GM23338 (cell line): ENCODE measurements at regions not wholly inside any gene's neighbourhood (a gene's known extent, or its start where the extent isn't known, plus 50 kb on each side); places are given as distances from the start of the nearest gene placed in this dataset.

ENCODE experiments used
- ATAC-seq: fragments of 200-7000 bp; cut with Tn5 transposase; 3 replicates; pipeline ENCODE4 v1.9.1; 2020
- DNase-seq: peaks from one replicate; pipeline ENCODE4 v3.0.0-alpha.2; 2015; ENCODE audit warnings: low spot score
- H2AFZ ChIP-seq: fragments of 200-600 bp; sonication (generic); 2 replicates; pipeline ENCODE4 v1.8.0; 2016; ENCODE audit warnings: antibody characterized with exemption, mild to moderate bottlenecking, moderate library complexity
- H3F3A ChIP-seq: fragments of 200-600 bp; sonication (generic); replicated peaks from 2 replicates; pipeline ENCODE4 v1.8.0; 2017; ENCODE audit warnings: antibody characterized with exemption, mixed run types, low read depth
- H3K27ac ChIP-seq: fragments of 200-600 bp; sonication (generic); 2 replicates; pipeline ENCODE4 v1.6.1; 2016; ENCODE audit warnings: low read depth
- H3K27me3 ChIP-seq: fragments of 200-600 bp; sonication (generic); 2 replicates; pipeline ENCODE4 v1.8.0; 2016; ENCODE audit warnings: mild to moderate bottlenecking, mixed run types, moderate library complexity; ENCODE audit not compliant: insufficient read depth
- H3K36me3 ChIP-seq: fragments of 200-600 bp; sonication (generic); 2 replicates; pipeline ENCODE4 v1.8.0; 2016; ENCODE audit warnings: mild to moderate bottlenecking; ENCODE audit not compliant: insufficient read depth
- H3K4me1 ChIP-seq: fragments of 200-600 bp; sonication (generic); 2 replicates; pipeline ENCODE4 v1.8.0; 2016; ENCODE audit warnings: mild to moderate bottlenecking, moderate library complexity; ENCODE audit not compliant: insufficient read depth
- H3K4me2 ChIP-seq: fragments of 200-600 bp; sonication (generic); 2 replicates; pipeline ENCODE4 v1.7.1; 2017; ENCODE audit warnings: mixed run types
- H3K4me3 ChIP-seq: fragments of 200-600 bp; sonication (generic); 2 replicates; pipeline ENCODE4 v1.6.1; 2016; ENCODE audit warnings: mixed run types
- H3K79me2 ChIP-seq: fragments of 200-600 bp; sonication (generic); replicated peaks from 2 replicates; pipeline ENCODE4 v1.8.0; 2017; ENCODE audit warnings: mild to moderate bottlenecking; ENCODE audit not compliant: insufficient read depth
- H3K9me2 ChIP-seq: fragments of 200-600 bp; sonication (generic); 2 replicates; pipeline ENCODE4 v1.8.0; 2017; ENCODE audit not compliant: insufficient read depth
- H4K20me1 ChIP-seq: fragments of 200-600 bp; sonication (generic); replicated peaks from 2 replicates; pipeline ENCODE4 v1.8.0; 2017; ENCODE audit warnings: mild to moderate bottlenecking; ENCODE audit not compliant: insufficient read depth
- H3K27ac Mint-ChIP-seq: 2 replicates; pipeline ENCODE4 v1.8.0; 2020; ENCODE audit warnings: inconsistent platforms, mild to moderate bottlenecking, moderate library complexity, mixed read lengths
- H3K27me3 Mint-ChIP-seq: 3 replicates; pipeline ENCODE4 v1.8.0; 2022; ENCODE audit warnings: low read depth, mild to moderate bottlenecking, moderate library complexity, mixed read lengths, inconsistent platforms; ENCODE audit not compliant: insufficient read depth, poor library complexity
- H3K36me3 Mint-ChIP-seq: 3 replicates; pipeline ENCODE4 v1.8.0; 2021; ENCODE audit warnings: low read depth, mild to moderate bottlenecking, inconsistent platforms, moderate library complexity, mixed read lengths
- H3K4me1 Mint-ChIP-seq: 3 replicates; pipeline ENCODE4 v1.8.0; 2020; ENCODE audit warnings: mild to moderate bottlenecking, inconsistent platforms, mixed read lengths
- H3K4me3 Mint-ChIP-seq: 3 replicates; pipeline ENCODE4 v1.8.0; 2021; ENCODE audit warnings: moderate library complexity, mild to moderate bottlenecking, inconsistent platforms, mixed read lengths
- H3K9me3 Mint-ChIP-seq: 3 replicates; pipeline ENCODE4 v1.8.0; 2020; ENCODE audit warnings: moderate library complexity, mild to moderate bottlenecking, inconsistent platforms, mixed read lengths
- CREB1 ChIP-seq: fragments of 250-450 bp; sonication (Bioruptor Pico); IDR thresholded peaks from 2 replicates; pipeline ENCODE4 v1.5.0; 2020; ENCODE audit warnings: low read depth, mild to moderate bottlenecking, moderate library complexity
- NANOG ChIP-seq: IDR thresholded peaks from 2 replicates; pipeline ENCODE4 v1.6.1; 2016; ENCODE audit warnings: antibody characterized with exemption, borderline replicate concordance
- STAT1 ChIP-seq: IDR thresholded peaks from one replicate; pipeline ENCODE4 v1.6.1; 2016; ENCODE audit warnings: antibody characterized with exemption; ENCODE audit not compliant: unreplicated experiment
- ZNF114 ChIP-seq: fragments of 250-450 bp; sonication (Bioruptor Pico); IDR thresholded peaks from 2 replicates; pipeline ENCODE4 v1.5.0; 2020; ENCODE audit warnings: mild to moderate bottlenecking, moderate library complexity
- ZNF462 ChIP-seq: fragments of 250-450 bp; sonication (Bioruptor Pico); IDR thresholded peaks from 2 replicates; pipeline ENCODE4 v1.5.0; 2020; ENCODE audit warnings: mild to moderate bottlenecking, moderate library complexity
- TF ChIP-seq, protein P1 (sequence below), 2 experiments: fragments of 200-600 bp in 1 of 2; sonication (generic) in 1 of 2; conservative IDR thresholded peaks; 2 replicates each; pipeline versions ENCODE4 v1.5.1 to v1.6.1; 2016 to 2017; ENCODE audit warnings: antibody characterized with exemption in 2 of 2, low read depth in 2 of 2, mild to moderate bottlenecking in 2 of 2, moderate library complexity in 1 of 2

GRCh38 chr4:163233321-163233720 is 66.6 kb upstream of the NAF1 start:
- H3K27ac Mint-ChIP-seq: no peak overlapping the region
- H3K27me3 ChIP-seq: no peaks in the 10 kb centered on the region

More at GRCh38 chr4:163233321-163233720, 66.6 kb upstream of the NAF1 start:
- DNase-seq: no peak
- H3K9me3 Mint-ChIP-seq: peaks cover 29% of the 10 kb centered on the region
- Histone ChIP-seq H3F3A (no peaks in the 10 kb centered on the region), H3K36me3 (no peaks in the 10 kb centered on the region), H3K4me2 (no peak overlapping the region), H3K9me2 (no peaks in the 10 kb centered on the region; the same call in 1 of the 2 replicates), H3K79me2 (no peaks in the 10 kb centered on the region), H2AFZ (no peak overlapping the region), H4K20me1 (no peaks in the 10 kb centered on the region), H3K4me1 (no peaks in the 10 kb centered on the region), H3K4me3 (no peak overlapping the region), H3K27ac (no peak overlapping the region)
- H3K36me3 Mint-ChIP-seq: peaks cover 23% of the 10 kb centered on the region
- TF ChIP-seq CREB1 (CRISPR knock-in tag): no peak
- no peak for TF ChIP-seq ZNF462 (CRISPR knock-in tag)
- TF ChIP-seq, protein P1, sequence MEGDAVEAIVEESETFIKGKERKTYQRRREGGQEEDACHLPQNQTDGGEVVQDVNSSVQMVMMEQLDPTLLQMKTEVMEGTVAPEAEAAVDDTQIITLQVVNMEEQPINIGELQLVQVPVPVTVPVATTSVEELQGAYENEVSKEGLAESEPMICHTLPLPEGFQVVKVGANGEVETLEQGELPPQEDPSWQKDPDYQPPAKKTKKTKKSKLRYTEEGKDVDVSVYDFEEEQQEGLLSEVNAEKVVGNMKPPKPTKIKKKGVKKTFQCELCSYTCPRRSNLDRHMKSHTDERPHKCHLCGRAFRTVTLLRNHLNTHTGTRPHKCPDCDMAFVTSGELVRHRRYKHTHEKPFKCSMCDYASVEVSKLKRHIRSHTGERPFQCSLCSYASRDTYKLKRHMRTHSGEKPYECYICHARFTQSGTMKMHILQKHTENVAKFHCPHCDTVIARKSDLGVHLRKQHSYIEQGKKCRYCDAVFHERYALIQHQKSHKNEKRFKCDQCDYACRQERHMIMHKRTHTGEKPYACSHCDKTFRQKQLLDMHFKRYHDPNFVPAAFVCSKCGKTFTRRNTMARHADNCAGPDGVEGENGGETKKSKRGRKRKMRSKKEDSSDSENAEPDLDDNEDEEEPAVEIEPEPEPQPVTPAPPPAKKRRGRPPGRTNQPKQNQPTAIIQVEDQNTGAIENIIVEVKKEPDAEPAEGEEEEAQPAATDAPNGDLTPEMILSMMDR (conservative IDR thresholded peaks at IDR 0.05; ENCODE audit: low read depth in 2 of 2): no peak
- no peak for TF ChIP-seq ZNF114 (CRISPR knock-in tag)
- no peak for TF ChIP-seq STAT1
- TF ChIP-seq NANOG: no peak
- peaks cover under 1% of the 10 kb centered on the region for H3K27me3 Mint-ChIP-seq
- H3K4me3 Mint-ChIP-seq: no peak overlapping the region
- ATAC-seq: no peak
- H3K4me1 Mint-ChIP-seq: peaks cover 6% of the 10 kb centered on the region; the same call in 2 of the 3 replicates
